Urinary bladder (tissue), 4 donors: ENCODE measurements at regions not wholly inside any gene's neighbourhood (a gene's known extent, or its start where the extent isn't known, plus 50 kb on each side); places are given as distances from the start of the nearest gene placed in this dataset. TPM values are rescaled to one million over a fixed set of nuclear protein-coding genes. Genes with fewer than 3 reads are reported as not detected.

ENCODE experiments used
- DNase-seq: peaks from one replicate; pipeline ENCODE4 v3.0.0-alpha.2; 2015; ENCODE audit errors: extremely low spot score
- H3K27ac ChIP-seq: one replicate; pipeline ENCODE4 v1.5.1; 2013; ENCODE audit warnings: low read depth, mild to moderate bottlenecking, moderate library complexity
- H3K36me3 ChIP-seq: one replicate; pipeline ENCODE4 v1.6.1; 2013; ENCODE audit warnings: mild to moderate bottlenecking, moderate library complexity; ENCODE audit not compliant: insufficient read depth
- H3K4me1 ChIP-seq: one replicate; pipeline ENCODE4 v1.6.1; 2013; ENCODE audit warnings: mild to moderate bottlenecking, moderate library complexity; ENCODE audit not compliant: insufficient read depth
- H3K4me3 ChIP-seq: one replicate; pipeline ENCODE4 v1.5.1; 2013; ENCODE audit warnings: low read depth, low read length
- WGBS: extraction: QIAGEN DNeasy Blood & Tissue Kit; methylation state at CpG from one replicate; pipeline ENCODE4 v1.1.7; 2013; 5-methylcytosine and 5-hydroxymethylcytosine counted together
- small RNA-seq: library from RNA; depleted of rRNA; stranded (forward); fragments of <200 nt; gene quantifications from one replicate; pipeline ENCODE3, GENCODE V24; 2014
- donor health status: healthy with polysubstance abuse.
- donor health status: healthy.

DNA sequence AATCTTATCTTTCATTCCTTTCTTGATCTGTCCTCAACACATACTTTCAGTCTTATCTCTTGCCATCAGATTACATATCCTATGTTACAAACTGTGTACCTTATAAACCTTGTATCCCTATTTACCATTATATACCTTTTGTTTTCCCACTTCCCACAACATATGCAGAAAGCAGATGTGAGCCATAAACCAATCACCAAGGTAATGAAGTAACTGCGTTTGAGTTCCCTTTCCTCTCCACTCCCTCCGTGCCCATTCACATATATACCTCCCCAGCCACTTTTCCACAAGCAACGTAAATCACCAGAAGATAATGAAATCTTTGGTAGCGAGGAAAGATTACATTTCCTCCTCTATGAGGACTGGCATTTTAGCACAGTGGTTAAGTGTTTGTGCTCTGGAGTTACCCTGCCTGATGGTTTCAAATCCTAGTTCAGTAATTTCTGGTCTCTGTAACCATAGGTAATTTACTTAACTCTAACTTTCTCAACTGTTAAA lies 55.5 kb upstream of the PHF14 start:
- WGBS: 31% methylated on average over 4 of the region's 4 CpGs
- Histone ChIP-seq H3K4me3 (no peak overlapping the region), H3K36me3 (no peaks in the 10 kb centered on the region), H3K4me1 (no peaks in the 10 kb centered on the region), H3K27ac (no peak overlapping the region)
- DNase-seq: no peak

DNA sequence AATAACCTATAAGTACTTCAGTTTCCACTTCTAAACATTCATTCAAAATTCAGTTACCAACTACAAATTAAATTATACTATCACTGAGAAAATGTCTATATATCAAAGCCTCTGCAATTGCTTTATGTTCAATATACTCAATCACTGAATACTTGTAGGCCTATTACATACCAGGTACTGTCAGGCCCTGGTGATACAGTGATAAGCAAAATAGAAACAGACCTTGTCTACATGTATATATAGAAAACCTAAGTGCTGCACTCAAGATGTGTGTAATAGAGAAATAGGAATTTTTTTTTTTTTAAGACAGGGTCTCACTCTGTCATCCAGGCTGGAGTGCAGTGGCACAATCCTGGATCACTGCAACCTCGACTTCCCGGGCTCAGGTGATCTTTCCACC lies 53.7 kb upstream of the PHF14 start:
- Histone ChIP-seq H3K4me1 (no peaks in the 10 kb centered on the region), H3K36me3 (no peaks in the 10 kb centered on the region), H3K4me3 (no peak overlapping the region), H3K27ac (no peak overlapping the region)
- 94% methylated on average over 2 of the region's 2 CpGs for WGBS
- no peak for DNase-seq

Small RNA genes in the stretch of these regions (small RNA-seq; reads per million reads assigned to genes)
- not detected for gene AC004852.1
- not detected for gene AC009945.1
- gene RF00012: not detected
- gene RF00019: not detected
